ENCODE measurements at regions not wholly inside any gene's neighbourhood (a gene's known extent, or its start where the extent isn't known, plus 50 kb on each side); places are given as distances from the start of the nearest gene placed in this dataset.

DNA sequence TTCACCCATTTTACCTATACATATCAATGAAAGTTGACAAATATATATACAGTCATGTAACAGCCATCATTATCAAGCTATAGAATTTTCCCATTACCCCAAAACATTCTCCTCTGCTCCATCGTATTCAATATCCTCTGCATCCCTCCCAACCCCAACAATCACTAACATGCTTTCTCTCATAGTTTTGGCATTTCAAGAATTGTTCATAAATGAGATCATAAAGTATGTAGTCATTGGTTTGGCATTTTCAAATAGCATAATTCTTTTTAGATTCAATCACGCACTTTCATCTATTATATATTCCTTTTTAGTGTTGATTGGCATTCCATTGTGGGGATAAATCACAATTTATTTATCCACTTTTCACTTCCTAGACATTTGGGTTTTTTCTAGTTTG lies 866.0 kb upstream of the TMEM132C start:
- DNase-seq (ENCODE audit: low read depth in 2 of 2): no peak

DNA sequence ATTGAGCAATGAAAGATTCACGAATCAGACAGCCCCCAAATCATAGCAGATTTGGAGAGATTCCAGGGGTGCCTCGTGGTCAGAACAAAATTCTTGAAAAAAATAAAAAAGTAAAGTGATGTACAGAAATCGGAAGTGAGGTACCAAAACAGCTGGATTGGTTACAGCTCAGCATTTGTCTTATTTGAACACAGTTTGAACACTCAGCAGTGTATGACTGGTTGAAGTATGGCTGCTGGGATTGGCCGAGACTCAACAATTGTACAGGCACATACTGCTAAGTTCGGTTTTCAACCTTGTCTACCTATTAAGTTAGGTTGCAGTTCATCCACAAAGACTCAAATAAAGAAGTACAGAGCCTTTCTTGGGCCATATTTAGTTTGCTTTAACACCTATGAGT lies 865.4 kb upstream of the TMEM132C start:
- no peak for DNase-seq (ENCODE audit: low read depth in 2 of 2)

DNA sequence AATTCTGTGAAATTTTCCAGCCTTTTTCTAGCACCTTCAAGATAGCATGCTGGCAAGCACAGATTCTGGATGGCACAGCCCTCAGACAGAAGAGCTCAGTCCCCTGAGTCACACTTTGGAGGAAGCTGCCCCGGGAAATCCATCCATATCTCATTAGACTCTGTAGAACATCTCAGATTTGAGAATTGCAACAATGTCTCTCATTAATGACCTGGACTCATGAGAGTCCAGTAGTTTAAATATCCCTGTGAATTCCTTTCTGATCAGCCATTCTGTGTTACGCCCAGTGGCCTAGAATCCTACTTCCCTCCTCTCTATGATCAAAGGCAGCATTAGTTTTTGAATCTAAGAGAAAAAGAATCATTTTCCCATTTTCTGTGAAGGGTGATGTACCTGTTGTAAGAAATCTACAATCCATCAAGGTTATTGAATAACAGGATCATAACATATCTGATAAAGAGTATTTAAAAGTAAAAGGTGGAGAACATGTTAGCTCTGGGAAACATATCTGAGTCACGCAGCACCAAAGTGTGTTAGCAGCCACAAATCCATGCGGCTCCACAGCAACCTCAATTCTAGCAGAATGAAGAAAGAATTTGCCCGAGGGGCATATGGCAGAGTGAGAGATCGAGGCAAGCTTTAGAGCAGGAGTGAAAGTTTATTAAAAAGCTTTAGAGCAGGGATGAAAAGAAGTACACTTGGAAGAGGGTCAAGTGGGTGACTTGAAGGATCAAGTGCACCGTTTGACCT lies 855.6 kb upstream of the TMEM132C start:
- DNase-seq (ENCODE audit: low read depth in 2 of 2): no peak

DNA sequence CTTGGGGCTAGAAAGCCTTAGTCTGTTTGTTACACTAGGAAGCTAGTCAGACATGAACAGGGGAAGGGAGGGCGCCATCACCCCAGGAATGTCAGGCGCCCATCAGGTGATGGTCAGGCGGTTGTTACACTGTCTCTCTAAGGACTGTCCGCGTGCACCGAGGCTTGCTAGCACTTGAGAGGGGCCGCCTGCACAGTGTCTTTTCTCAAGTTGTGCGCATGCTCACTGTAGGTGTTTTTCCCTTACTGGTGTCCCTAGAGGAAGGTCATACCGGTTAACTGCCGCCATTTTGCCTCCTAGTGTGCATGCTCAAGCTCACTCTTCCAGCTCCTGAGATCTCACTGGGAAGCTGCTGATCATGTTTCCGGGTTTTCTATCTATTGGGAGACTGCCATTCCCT lies 855.0 kb upstream of the TMEM132C start:
- no peak for DNase-seq (ENCODE audit: low read depth in 2 of 2)

DNA sequence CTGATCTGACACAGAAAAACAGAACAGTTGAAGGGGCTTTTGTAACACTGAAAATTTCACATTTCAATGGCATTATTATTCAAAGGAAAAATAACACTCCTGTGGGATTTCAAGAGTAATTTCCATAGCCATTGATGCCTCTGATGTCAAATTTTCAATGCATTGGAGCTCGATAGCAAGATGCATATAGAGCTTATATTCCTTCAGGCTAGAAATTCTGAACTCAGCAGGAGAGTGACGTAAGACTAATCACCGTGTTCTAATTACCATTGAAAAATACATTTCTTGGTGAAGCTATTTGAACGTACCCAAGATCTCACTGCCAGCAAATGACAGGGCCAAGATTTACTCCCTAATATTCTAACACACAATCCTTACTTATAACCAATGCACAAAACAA lies 854.1 kb upstream of the TMEM132C start:
- DNase-seq (ENCODE audit: low read depth in 2 of 2): no peak

DNA sequence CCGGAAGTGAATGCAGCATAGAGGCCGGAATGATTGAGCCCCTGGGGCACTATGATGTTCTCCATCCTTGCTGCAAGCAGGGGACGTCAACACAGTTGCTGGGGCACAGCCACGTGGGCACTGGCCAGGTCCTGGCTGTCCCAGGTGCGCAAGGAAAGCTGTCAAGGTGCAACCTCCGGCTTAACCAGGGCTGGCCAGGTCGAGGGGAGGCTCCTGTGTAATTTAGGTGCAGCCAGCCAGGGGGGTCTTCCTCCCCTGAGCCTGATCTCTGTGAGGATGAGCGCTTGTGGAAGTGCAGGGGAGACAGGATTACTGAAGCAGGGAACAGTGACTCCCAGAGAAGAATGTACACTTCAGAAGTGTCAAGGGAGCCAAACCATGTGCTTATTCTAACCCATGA lies 852.8 kb upstream of the TMEM132C start:
- DNase-seq (ENCODE audit: low read depth in 2 of 2): no peak

DNA sequence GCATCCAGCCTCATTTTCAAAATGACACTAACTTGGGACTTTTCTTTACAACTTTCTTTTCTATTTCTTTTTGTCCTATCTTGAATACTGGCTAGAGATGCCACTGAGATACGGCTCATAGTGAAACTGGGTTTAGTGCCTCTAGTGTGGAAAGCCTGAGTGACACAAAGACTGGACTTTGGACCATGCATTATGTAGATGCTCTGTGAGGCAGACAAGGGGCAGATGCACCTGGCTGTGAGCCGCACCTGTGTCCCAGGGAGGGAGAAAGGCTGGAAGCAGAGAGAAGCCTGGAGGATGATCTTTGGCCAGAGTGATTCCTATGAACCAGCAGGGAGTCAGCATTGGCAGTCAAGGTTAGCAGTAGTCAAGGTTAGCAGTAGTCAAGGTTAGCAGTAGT lies 852.3 kb upstream of the TMEM132C start:
- DNase-seq (ENCODE audit: low read depth in 2 of 2): no peak

DNA sequence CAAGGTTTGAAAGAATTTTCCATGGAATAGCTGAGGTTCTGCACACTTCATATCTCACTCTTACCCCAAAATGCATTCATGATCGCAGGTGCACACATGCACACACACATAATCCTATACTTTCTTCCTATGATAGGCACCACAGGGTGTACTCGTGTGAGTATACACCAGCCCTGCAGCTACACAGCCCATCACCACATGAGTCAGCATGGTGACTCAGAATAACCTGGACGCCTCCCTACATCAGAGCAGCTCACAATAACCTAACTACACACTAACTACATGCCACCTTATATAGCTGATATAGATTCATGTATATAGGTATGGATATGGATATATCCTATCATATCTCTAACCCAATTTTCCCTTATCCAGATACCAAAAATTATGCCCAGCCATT lies 850.2 kb upstream of the TMEM132C start:
- no peak for DNase-seq (ENCODE audit: low read depth in 2 of 2)

DNA sequence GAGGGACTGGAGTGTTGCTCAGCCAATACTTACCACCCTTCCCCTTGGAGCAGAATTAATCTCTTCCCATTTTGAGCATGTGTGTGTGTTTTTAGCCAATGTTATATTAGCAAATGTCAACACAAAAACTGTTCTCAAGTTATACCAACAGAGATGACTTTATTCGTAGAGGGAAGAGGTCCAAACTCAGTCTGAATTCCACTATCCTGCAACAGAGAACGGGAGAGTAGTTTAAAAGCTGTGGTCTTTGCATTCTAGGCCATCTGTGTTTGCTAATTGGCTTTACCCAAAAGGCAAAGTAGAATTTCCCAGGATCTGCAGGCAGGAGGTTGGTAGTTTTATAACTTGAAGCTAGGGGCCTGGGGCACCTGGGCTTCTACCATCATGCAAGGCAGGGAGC lies 847.9 kb upstream of the TMEM132C start:
- DNase-seq (ENCODE audit: low read depth in 2 of 2): no peak

DNA sequence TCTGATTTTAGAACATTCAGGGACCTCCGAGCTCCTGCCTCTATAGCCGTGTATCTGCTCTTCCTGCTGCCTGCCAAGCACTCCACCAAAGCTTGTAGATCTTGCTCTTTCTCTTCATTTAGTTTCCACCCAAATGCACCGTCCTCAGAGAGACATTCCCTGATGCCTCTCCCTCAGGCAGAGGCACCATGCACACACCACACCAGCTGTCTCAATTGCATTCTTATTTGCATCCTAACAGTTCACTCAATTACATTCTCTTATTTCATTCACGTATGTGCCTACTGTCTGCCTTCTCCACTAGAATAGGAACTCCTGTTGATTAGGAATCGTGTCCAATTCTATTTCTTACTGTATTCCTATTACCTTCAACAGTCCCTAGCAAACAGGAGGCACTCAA lies 845.4 kb upstream of the TMEM132C start:
- DNase-seq (ENCODE audit: low read depth in 2 of 2): no peak

DNA sequence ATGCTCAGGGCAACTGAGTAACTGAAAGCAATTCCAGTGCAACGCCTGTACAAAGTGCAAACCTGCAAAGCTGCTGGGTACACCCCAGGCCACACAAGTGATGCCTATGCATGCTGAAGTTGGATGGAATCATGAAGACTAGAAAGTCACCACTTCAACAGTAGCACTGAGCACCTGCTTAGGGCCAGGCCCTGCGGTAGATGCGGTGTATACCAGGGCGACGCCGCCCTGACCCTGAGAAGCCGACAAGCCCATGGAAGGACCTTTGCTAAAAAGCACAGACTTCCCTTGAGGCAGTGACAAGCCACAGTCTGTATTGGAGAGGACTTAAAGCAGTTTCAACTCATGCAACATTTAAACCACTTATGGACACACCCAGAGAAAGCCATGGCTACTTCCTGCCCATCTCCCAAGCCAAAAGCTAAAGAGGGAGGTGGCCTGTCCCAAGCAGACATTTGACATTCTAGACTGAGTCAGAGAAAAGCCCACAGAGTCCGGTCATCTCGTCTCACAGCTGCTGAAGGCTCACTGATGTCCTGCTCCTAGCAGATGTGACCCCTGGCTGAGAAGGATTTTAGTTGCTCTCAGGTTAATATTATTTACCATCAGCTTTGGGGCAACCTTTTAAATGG lies 843.9 kb upstream of the TMEM132C start:
- no peak for DNase-seq (ENCODE audit: low read depth in 2 of 2)

DNA sequence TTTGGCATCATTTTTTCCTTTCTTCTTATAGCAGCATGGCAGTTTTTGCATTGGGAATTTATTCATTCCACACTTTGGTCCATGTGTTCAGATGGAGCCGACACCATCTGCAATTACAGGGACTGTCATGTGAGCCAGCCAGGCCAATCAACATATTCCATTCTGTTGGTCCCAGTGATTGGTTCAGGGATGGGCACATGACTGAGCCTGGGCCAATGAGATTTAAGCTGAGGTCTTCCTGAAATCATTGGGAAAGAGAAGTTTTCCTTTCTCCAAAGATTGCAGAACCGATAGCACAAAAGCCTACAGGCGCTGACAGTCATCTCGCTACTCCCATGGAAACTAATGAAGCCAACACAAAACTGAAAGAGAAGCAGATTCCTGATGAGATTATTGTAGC lies 841.5 kb upstream of the TMEM132C start:
- DNase-seq (ENCODE audit: low read depth in 2 of 2): no peak

DNA sequence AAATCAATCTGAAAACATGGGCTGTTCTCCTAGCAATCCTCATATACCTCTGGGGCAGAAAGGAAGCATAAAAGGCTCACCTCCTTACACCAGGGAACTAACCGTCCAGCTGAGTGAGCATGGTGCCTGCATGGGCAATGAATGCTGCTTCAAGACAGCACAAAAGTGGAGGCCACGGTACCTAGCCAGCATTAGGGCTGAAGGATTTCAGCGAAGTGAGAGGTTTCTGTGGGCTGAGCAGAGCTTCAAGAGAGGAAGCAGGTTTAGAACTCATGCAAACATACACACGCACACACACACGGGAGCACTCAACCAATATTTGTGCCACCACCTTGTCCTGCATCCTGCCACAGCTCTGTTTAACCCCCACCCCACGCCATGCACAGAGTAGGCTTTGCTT lies 838.5 kb upstream of the TMEM132C start:
- DNase-seq (ENCODE audit: low read depth in 2 of 2): no peak

DNA sequence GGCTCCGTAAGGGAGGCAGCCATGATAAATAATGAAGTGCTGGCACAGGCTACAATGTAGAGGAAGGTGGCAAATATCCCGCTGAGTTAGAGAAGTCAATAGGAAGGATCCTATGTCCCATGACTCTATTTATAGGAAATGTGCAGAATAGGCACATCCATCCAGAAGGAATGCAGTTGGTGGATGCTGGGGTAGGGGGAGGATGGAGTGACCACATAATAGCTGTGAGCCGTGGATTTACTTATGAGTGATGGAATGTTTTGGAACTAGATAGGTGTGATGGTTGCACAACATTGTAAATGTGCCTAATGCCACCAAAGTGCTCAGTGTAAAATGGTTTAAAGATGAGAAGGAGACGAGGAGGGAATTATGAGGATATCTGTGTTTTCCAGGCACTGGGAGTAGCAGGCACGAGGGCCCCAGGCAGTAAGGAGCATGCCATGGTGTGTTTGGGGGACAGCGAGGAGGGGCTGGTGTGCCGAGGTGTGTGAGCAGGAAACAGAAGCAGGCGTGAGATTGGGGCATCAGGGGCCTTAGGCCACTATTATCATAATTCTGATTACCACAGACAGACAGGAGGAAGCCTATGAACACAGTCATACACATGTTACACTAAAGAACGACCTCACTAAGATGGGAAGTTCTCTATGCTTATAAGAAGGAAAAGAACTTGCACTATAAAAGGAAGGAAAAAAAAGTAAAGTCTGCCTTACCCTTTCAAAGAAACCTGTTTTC lies 837.3 kb upstream of the TMEM132C start:
- DNase-seq (ENCODE audit: low read depth in 2 of 2): no peak

DNA sequence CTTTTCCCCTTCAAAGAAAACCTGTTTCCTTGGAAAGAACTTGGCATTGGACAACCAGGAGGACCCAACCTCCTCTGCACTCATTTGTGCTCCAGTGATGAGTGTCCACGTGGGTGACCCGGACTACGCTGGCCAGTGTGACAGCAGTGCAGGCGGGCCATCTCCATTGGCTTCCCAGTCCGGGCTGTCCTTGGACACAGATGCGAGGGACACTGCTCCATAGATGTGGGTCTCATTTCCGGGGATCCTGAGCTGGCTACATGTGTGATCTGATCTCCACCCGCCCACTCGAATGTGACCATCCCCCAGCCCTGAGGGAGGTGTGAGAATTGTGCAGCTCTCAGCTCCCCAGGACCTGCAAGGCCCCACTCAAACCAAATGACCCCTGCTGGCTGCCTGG lies 836.6 kb upstream of the TMEM132C start:
- DNase-seq (ENCODE audit: low read depth in 2 of 2): no peak

DNA sequence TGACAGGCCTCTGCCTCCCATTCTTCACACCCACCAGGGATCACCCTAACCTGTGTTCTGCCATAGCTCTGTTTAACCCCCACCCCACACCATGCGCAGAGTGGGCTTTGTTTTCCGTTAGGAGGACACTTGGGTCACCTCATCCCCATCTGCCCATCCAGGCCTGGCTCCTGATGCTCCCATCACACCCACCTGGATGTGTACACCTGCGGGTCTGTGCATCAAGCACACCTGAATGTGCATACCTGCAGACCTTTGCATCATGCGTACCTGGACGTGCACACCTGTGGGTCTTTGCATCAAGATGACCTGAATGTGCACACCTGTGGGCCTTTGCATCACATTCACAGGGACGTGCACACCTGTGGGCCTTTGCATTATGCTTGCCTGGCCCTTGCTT lies 835.8 kb upstream of the TMEM132C start:
- no peak for DNase-seq (ENCODE audit: low read depth in 2 of 2)

DNA sequence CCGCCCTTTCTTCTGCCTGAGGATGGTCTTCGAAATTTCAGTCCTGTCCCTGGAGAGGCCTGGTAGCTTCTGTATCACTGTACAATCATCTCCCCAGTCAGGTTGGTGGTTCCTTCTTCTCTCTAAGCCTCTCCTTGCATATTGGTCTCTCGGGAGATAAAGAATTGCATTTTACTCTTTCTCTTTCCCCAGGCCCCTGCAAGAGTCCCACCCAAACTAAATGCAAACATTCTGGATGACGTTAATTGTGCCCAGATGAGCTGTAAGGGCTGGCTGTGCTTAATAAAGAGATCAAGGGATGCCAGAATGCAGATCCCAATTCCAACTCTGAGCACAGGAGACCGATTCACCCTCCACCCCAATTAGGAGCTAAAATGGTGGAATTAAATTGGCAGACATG lies 835.4 kb upstream of the TMEM132C start:
- no peak for DNase-seq (ENCODE audit: low read depth in 2 of 2)

DNA sequence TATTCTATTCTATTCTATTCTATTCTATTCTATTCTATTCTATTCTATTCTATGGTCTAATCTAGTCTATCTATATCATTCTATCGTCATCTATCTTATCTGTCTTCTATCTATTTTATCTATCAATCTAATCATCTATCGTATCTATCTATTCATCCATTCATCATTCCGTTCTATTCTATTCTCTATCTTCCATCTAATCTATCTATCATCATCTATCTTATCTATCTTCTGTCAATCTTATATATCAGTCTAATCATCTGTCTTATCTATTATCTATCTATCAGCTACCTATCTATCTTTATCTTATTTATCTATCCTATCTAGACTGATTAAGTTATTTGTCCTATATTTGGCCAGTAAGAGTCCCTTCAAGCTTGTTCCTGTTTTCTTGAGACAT lies 831.5 kb upstream of the TMEM132C start:
- no peak for DNase-seq (ENCODE audit: low read depth in 2 of 2)

DNA sequence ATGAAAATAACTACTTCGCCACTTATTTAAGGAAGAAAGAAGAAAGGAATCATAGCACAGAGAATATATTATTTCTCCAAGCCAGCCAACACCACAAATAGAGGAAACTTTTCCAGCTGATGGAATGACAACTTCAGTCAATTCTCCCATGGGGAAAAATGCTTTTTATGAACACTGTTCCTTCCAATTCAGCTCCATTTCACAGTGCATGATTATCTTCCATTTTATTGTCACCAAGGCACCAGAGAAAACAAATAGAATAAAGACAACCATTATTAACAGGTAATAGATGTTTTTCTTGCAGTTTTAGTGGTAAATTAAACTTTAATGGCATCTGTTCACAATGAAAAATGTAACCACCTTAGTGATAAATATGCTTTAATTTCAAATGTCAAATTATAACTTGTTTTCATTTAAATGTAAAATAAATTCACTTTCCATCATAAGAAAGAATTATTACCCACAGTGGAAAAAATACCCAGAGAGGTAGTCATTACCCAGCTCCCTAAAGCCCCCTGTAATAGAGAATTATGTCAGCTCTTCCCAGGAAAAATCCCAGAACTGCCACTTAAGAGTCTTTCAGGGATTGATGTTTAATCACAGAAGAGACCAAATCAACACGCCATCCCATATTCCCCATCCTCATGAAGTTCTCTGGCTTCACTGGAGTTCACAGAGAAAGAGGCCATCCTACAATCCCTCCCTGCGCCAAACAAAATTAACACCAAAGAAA lies 828.3 kb upstream of the TMEM132C start:
- no peak for DNase-seq (ENCODE audit: low read depth in 2 of 2)

DNA sequence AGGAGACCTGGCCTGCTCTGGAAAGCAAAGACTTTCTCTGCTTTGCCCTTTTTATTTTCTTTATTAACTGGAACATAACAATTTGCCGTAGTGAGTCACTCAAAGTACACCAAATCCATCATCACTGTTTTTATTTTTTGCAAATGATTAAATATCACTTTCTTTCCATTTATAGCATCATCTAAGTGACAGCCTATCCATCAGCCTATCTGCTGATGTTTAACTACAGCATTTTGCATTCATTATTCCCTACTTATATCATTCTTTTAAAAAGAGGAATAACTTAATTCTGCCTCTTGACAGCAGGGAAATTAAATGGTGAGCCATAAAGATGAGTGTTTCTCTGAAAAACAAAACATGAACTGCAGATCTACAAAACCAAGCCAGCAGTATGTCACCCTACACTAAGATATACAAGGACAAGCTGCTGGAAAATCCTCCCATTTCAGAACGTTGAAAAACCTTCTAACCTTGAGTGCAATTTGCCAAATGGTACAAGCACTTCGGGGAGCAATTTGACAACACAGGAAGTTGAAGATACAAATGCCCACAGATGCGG lies 821.3 kb upstream of the TMEM132C start:
- DNase-seq (ENCODE audit: low read depth in 2 of 2): no peak

DNA sequence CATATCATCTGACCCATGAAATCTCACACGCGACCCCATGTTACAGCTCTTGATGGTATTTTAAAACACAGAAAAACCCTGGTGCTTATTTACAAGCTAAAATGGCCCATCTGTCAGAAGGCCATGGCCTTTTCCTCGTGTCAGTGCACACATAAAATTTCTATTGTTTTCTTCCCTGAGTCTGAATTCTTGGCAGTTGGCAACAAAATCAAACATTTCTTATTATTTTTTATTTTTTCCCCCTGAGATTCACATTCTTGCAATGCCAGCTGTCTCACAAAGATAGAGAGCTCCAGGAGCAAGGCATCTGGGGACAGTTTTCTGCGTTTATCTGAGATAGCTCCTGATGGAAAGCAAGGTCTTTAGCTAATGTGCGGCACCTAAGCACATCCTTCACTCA lies 818.1 kb upstream of the TMEM132C start:
- no peak for DNase-seq (ENCODE audit: low read depth in 2 of 2)

DNA sequence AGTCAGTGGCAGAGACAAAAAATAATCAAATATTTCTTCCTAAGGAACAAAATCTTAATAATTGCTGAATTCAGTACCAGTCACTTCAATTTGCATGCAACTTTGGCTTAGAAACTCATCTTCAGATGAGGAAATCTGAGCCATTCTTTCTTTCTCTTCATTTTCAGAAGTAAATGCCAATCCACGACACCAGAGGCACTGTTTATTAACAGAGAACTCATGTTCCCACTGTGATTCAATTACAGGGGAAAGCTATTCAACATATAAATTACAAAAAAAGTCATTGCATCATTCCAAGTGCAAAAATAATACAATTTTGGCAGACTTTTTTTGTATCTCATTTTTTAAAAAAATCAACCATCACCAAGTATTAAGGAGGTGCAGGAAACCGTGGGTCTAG lies 816.1 kb upstream of the TMEM132C start:
- DNase-seq (ENCODE audit: low read depth in 2 of 2): no peak
